Upper lobe of right lung (tissue), 1 donor: ENCODE measurements at regions not wholly inside any gene's neighbourhood (a gene's known extent, or its start where the extent isn't known, plus 50 kb on each side); places are given as distances from the start of the nearest gene placed in this dataset.

Experiments
- ATAC-seq: fragments of 200-7000 bp; cut with Tn5 transposase; one replicate; pipeline ENCODE4 v1.9.1; 2020; ENCODE audit warnings: mild to moderate bottlenecking, moderate library complexity
- DNase-seq: peaks from one replicate; pipeline ENCODE4 v3.0.0-alpha.2; 2020
- H3K27ac ChIP-seq: fragments of 200-600 bp; one replicate; pipeline ENCODE4 v1.8.0; 2022
- H3K27me3 ChIP-seq: fragments of 200-600 bp; one replicate; pipeline ENCODE4 v1.8.0; 2022; ENCODE audit warnings: mild to moderate bottlenecking
- H3K36me3 ChIP-seq: fragments of 200-600 bp; one replicate; pipeline ENCODE4 v1.8.0; 2022
- H3K4me1 ChIP-seq: fragments of 200-600 bp; one replicate; pipeline ENCODE4 v1.8.0; 2022
- H3K4me3 ChIP-seq: fragments of 200-600 bp; one replicate; pipeline ENCODE4 v1.8.0; 2022; ENCODE audit warnings: mild to moderate bottlenecking
- H3K9me3 ChIP-seq: fragments of 200-600 bp; one replicate; pipeline ENCODE4 v1.8.0; 2022
- CTCF ChIP-seq: fragments of 200-600 bp; IDR thresholded peaks from one replicate; pipeline ENCODE4 v1.8.0; 2022; ENCODE audit warnings: antibody characterized with exemption
- intact Hi-C: fragments of 100-400 bp; cut with DNase I; formaldehyde crosslinking; loops from one replicate; pipeline ENCODE4 v1.11.0; 2022
- donor health status: DM: no; HTN: yes; CAD: no; lungs with severe emphysema.

- H3K4me3 ChIP-seq: no peak overlapping the region
- no peak for ATAC-seq
Measured at GRCh38 chr13:79912403-79912802, 428.5 kb downstream of the SPRY2 start.

GRCh38 chr13:79910875-79911540 is 429.9 kb downstream of the SPRY2 start:
- Histone ChIP-seq H3K36me3 (no peaks in the 10 kb centered on the region), H3K27me3 (no peaks in the 10 kb centered on the region), H3K9me3 (no peaks in the 10 kb centered on the region), H3K4me1 (no peaks in the 10 kb centered on the region), H3K27ac (no peak overlapping the region), H3K4me3 (no peak overlapping the region)
- intact Hi-C loops: no loop called here
- no peak for ATAC-seq
- no peak for DNase-seq
- TF ChIP-seq CTCF: no peak

More at GRCh38 chr13:79912403-79912802, 428.5 kb downstream of the SPRY2 start:
- no peak for DNase-seq
- Histone ChIP-seq H3K9me3 (no peaks in the 10 kb centered on the region), H3K27ac (no peak overlapping the region), H3K4me1 (no peaks in the 10 kb centered on the region), H3K36me3 (no peaks in the 10 kb centered on the region), H3K27me3 (no peaks in the 10 kb centered on the region)
- TF ChIP-seq CTCF: no peak
- intact Hi-C loops: no loop called here

- Histone ChIP-seq H3K9me3 (no peaks in the 10 kb centered on the region), H3K4me1 (no peaks in the 10 kb centered on the region), H3K27ac (no peak overlapping the region), H3K4me3 (no peak overlapping the region), H3K27me3 (no peaks in the 10 kb centered on the region), H3K36me3 (no peaks in the 10 kb centered on the region)
- TF ChIP-seq CTCF: no peak
- intact Hi-C loops: no loop called here
- no peak for ATAC-seq
- DNase-seq: no peak
Measured at GRCh38 chr13:79909644-79910043, 428.7 kb downstream of the NDFIP2 start.

- intact Hi-C loops: no loop called here
- no peaks in the 10 kb centered on the region for H3K36me3 ChIP-seq
- ATAC-seq: no peak
- H3K9me3 ChIP-seq: no peaks in the 10 kb centered on the region
- H3K4me1 ChIP-seq: no peaks in the 10 kb centered on the region
- no peaks in the 10 kb centered on the region for H3K27me3 ChIP-seq
- H3K27ac ChIP-seq: no peak overlapping the region
- TF ChIP-seq CTCF: no peak
- no peak overlapping the region for H3K4me3 ChIP-seq
- no peak for DNase-seq
Measured at GRCh38 chr13:79908381-79908780, 427.4 kb downstream of the NDFIP2 start.

GRCh38 chr13:79907527-79907926 is 426.6 kb downstream of the NDFIP2 start:
- Histone ChIP-seq H3K27me3 (no peaks in the 10 kb centered on the region), H3K36me3 (no peaks in the 10 kb centered on the region), H3K4me1 (no peaks in the 10 kb centered on the region), H3K27ac (no peak overlapping the region), H3K4me3 (no peak overlapping the region), H3K9me3 (no peaks in the 10 kb centered on the region)
- no peak for ATAC-seq
- DNase-seq: no peak
- intact Hi-C loops: no loop called here
- no peak for TF ChIP-seq CTCF

GRCh38 chr13:79906345-79906744 is 425.4 kb downstream of the NDFIP2 start:
- DNase-seq (no peak), ATAC-seq (no peak)
- Histone ChIP-seq H3K9me3 (no peaks in the 10 kb centered on the region), H3K27ac (no peak overlapping the region), H3K4me1 (no peaks in the 10 kb centered on the region), H3K27me3 (no peaks in the 10 kb centered on the region), H3K36me3 (no peaks in the 10 kb centered on the region), H3K4me3 (no peak overlapping the region)
- no peak for TF ChIP-seq CTCF
- intact Hi-C loops: no loop called here
